ENCODE measurements at regions not wholly inside any gene's neighbourhood (a gene's known extent, or its start where the extent isn't known, plus 50 kb on each side); places are given as distances from the start of the nearest gene placed in this dataset.

- no peak for ATAC-seq
Measured at GRCh38 chr5:31100047-31100575, 93.4 kb upstream of the CDH6 start.

DNA sequence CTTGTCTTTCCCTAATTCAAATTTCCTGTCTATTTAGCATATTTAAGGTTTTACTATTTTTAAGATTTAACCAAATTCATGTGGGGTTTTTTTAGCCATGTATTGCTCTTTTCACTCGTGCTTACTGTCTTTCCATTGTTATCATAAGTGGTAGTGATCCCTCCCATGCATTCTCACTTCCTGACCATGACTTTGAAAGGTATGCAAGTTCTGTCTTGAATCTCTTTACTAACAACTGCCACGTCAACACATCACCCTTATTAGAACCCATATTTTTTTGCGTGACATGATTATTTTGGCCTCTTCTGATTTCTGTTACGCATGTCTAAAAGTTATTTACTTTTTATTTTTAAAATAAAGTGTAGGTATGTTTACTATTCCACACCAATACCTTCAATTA lies 94.7 kb upstream of the CDH6 start:
- no peak overlapping the region for H2AFZ ChIP-seq
- H3K4me3 ChIP-seq = no peak overlapping the region
- ATAC-seq = no peak
- no peaks in the 10 kb centered on the region for H3F3A ChIP-seq (replicated peaks; ENCODE audit: low read depth)
- no peaks in the 10 kb centered on the region for H3K27me3 ChIP-seq (ENCODE audit: insufficient read depth)
- no peak overlapping the region for H3K27ac ChIP-seq (ENCODE audit: low read depth)
- no peaks in the 10 kb centered on the region for H3K27me3 Mint-ChIP-seq (ENCODE audit: insufficient read depth, low read depth, poor library complexity)
- no peaks in the 10 kb centered on the region for H3K36me3 ChIP-seq (ENCODE audit: insufficient read depth)
- H3K4me1 ChIP-seq (ENCODE audit: insufficient read depth) = peaks cover 12% of the 10 kb centered on the region
- no peaks in the 10 kb centered on the region for H3K36me3 Mint-ChIP-seq (ENCODE audit: low read depth)
- H3K79me2 ChIP-seq (replicated peaks; ENCODE audit: insufficient read depth) = no peaks in the 10 kb centered on the region
- DNase-seq (ENCODE audit: low spot score) = no peak
- no peak overlapping the region for H3K4me3 Mint-ChIP-seq
- H3K9me2 ChIP-seq (ENCODE audit: insufficient read depth) = peaks cover 3% of the 10 kb centered on the region; the same call in 1 of the 2 replicates
- peaks cover 22% of the 10 kb centered on the region for H3K4me1 Mint-ChIP-seq
- no peaks in the 10 kb centered on the region for H4K20me1 ChIP-seq (replicated peaks; ENCODE audit: insufficient read depth)
- H3K4me2 ChIP-seq = no peak overlapping the region
- H3K9me3 Mint-ChIP-seq = no peaks in the 10 kb centered on the region
- H3K27ac Mint-ChIP-seq = no peak overlapping the region
- TF ChIP-seq JUNB (IDR thresholded peaks at IDR 0.05; ENCODE audit: unreplicated experiment) (no peak), NANOG (IDR thresholded peaks at IDR 0.05; ENCODE audit: borderline replicate concordance) (no peak), CREB1 (CRISPR knock-in tag; IDR thresholded peaks at IDR 0.05; ENCODE audit: low read depth) (no peak), ZNF114 (CRISPR knock-in tag; IDR thresholded peaks at IDR 0.05) (no peak), ZNF462 (CRISPR knock-in tag; IDR thresholded peaks at IDR 0.05) (no peak), CTCF (conservative IDR thresholded peaks at IDR 0.05; ENCODE audit: low read depth in 2 of 2) (no peak), POLR2AphosphoS5 (IDR thresholded peaks at IDR 0.05; ENCODE audit: low read depth) (no peak), EZH2 (IDR thresholded peaks at IDR 0.05; ENCODE audit: low read depth, unreplicated experiment) (no peak), STAT1 (IDR thresholded peaks at IDR 0.05; ENCODE audit: unreplicated experiment) (no peak), ETS1 (IDR thresholded peaks at IDR 0.05) (no peak)

More at GRCh38 chr5:31100047-31100575, 93.4 kb upstream of the CDH6 start:
- Histone ChIP-seq H2AFZ (no peak overlapping the region), H3K4me1 (ENCODE audit: insufficient read depth) (peaks cover 23% of the 10 kb centered on the region), H3F3A (replicated peaks; ENCODE audit: low read depth) (no peaks in the 10 kb centered on the region), H3K36me3 (ENCODE audit: insufficient read depth) (no peaks in the 10 kb centered on the region), H3K4me3 (no peak overlapping the region), H4K20me1 (replicated peaks; ENCODE audit: insufficient read depth) (no peaks in the 10 kb centered on the region), H3K9me2 (ENCODE audit: insufficient read depth) (peaks cover 3% of the 10 kb centered on the region; the same call in 1 of the 2 replicates), H3K27me3 (ENCODE audit: insufficient read depth) (no peaks in the 10 kb centered on the region), H3K4me2 (no peak overlapping the region), H3K79me2 (replicated peaks; ENCODE audit: insufficient read depth) (no peaks in the 10 kb centered on the region), H3K27ac (ENCODE audit: low read depth) (no peak overlapping the region)
- peaks cover 2% of the 10 kb centered on the region for H3K27me3 Mint-ChIP-seq (ENCODE audit: insufficient read depth, low read depth, poor library complexity)
- H3K4me1 Mint-ChIP-seq = peaks cover 25% of the 10 kb centered on the region
- H3K9me3 Mint-ChIP-seq = no peaks in the 10 kb centered on the region
- H3K4me3 Mint-ChIP-seq = no peak overlapping the region
- TF ChIP-seq EZH2phosphoT487 (IDR thresholded peaks at IDR 0.05; ENCODE audit: unreplicated experiment) = no peak
- TF ChIP-seq ZNF114 (CRISPR knock-in tag; IDR thresholded peaks at IDR 0.05) = no peak
- H3K27ac Mint-ChIP-seq = no peak overlapping the region
- H3K36me3 Mint-ChIP-seq (ENCODE audit: low read depth) = no peaks in the 10 kb centered on the region
- no peak for DNase-seq (ENCODE audit: low spot score)

Data from GM23338 (cell line).